ENCODE measurements at regions not wholly inside any gene's neighbourhood (a gene's known extent, or its start where the extent isn't known, plus 50 kb on each side); places are given as distances from the start of the nearest gene placed in this dataset.
A peak's percentile ranks its signal among the peaks of the same experiment; 100 is the strongest.

- H3K4me3 ChIP-seq = no peak overlapping the region
- no peaks in the 10 kb centered on the region for H3K36me3 ChIP-seq
- peaks cover 8 to 50% (median 34%) of the 10 kb centered on the region in 4 donors for H3K4me1 ChIP-seq
- TF ChIP-seq CTCF (IDR thresholded peaks at IDR 0.05) = no peak
- no peak for TF ChIP-seq EP300 (IDR thresholded peaks at IDR 0.05)
- TF ChIP-seq POLR2A (IDR thresholded peaks at IDR 0.05) = no peak
- H3K27ac ChIP-seq = peak overlapping the region in 3 of 4 donors; percentile 42 to 92 (median 85)
- 81 to 89% methylated on average over 2 of the region's 2 CpGs for WGBS, 2 donors
- H3K9me3 ChIP-seq = no peaks in the 10 kb centered on the region
- no peak for DNase-seq (ENCODE audit: low spot score in 2 of 2)
- H3K27me3 ChIP-seq = no peaks in the 10 kb centered on the region
Observed at GRCh38 chr7:94304878-94305277, 89.8 kb upstream of the COL1A2 start.

- H3K27ac ChIP-seq = no peak overlapping the region
- DNase-seq (ENCODE audit: low spot score in 2 of 2) = no peak
- no peaks in the 10 kb centered on the region for H3K9me3 ChIP-seq
- H3K4me3 ChIP-seq = no peak overlapping the region
- WGBS, 2 donors = 42 to 47% methylated on average over 3 of the region's 3 CpGs
- H3K36me3 ChIP-seq = no peaks in the 10 kb centered on the region
- no peak for TF ChIP-seq POLR2A (IDR thresholded peaks at IDR 0.05)
- no peak for TF ChIP-seq CTCF (IDR thresholded peaks at IDR 0.05)
- TF ChIP-seq EP300 (IDR thresholded peaks at IDR 0.05) = no peak
- no peaks in the 10 kb centered on the region for H3K27me3 ChIP-seq
- peaks cover 8 to 41% (median 24%) of the 10 kb centered on the region in 4 donors for H3K4me1 ChIP-seq
Observed at GRCh38 chr7:94305836-94306235, 88.9 kb upstream of the COL1A2 start.

GRCh38 chr7:94307399-94308048 is 87.2 kb upstream of the COL1A2 start:
- WGBS, 2 donors = 89 to 90% methylated on average over 4 of the region's 4 CpGs
- no peaks in the 10 kb centered on the region for H3K27me3 ChIP-seq
- TF ChIP-seq CTCF (IDR thresholded peaks at IDR 0.05) (no peak), EP300 (IDR thresholded peaks at IDR 0.05) (no peak), POLR2A (IDR thresholded peaks at IDR 0.05) (no peak)
- no peak for DNase-seq (ENCODE audit: low spot score in 2 of 2)
- H3K4me1 ChIP-seq = peaks cover 4 to 26% (median 10%) of the 10 kb centered on the region in 4 donors
- H3K4me3 ChIP-seq = no peak overlapping the region
- no peaks in the 10 kb centered on the region for H3K36me3 ChIP-seq
- H3K27ac ChIP-seq = no peak overlapping the region
- no peaks in the 10 kb centered on the region for H3K9me3 ChIP-seq

- Histone ChIP-seq H3K9me3 (no peaks in the 10 kb centered on the region), H3K27ac (no peak overlapping the region), H3K36me3 (no peaks in the 10 kb centered on the region), H3K4me1 (peaks cover 0 to 21% (median 6%) of the 10 kb centered on the region in 4 donors), H3K27me3 (no peaks in the 10 kb centered on the region), H3K4me3 (no peak overlapping the region)
- DNase-seq (ENCODE audit: low spot score in 2 of 2) = no peak
- 79 to 82% methylated on average over 6 of the region's 6 CpGs for WGBS, 2 donors
- TF ChIP-seq POLR2A (IDR thresholded peaks at IDR 0.05) (no peak), CTCF (IDR thresholded peaks at IDR 0.05) (no peak), EP300 (IDR thresholded peaks at IDR 0.05) (no peak)
Observed at GRCh38 chr7:94311515-94311914, 83.2 kb upstream of the COL1A2 start.

- WGBS, 2 donors = 49 to 54% methylated on average over 2 of the region's 2 CpGs
- Histone ChIP-seq H3K27me3 (no peaks in the 10 kb centered on the region), H3K4me3 (no peak overlapping the region), H3K36me3 (no peaks in the 10 kb centered on the region), H3K9me3 (no peaks in the 10 kb centered on the region), H3K4me1 (peaks cover 0 to 21% (median 6%) of the 10 kb centered on the region in 4 donors), H3K27ac (peak overlapping the region in 2 of 4 donors; percentile 56 to 66)
- TF ChIP-seq POLR2A (IDR thresholded peaks at IDR 0.05) (no peak), CTCF (IDR thresholded peaks at IDR 0.05) (no peak), EP300 (IDR thresholded peaks at IDR 0.05) (no peak)
- DNase-seq (ENCODE audit: low spot score in 2 of 2) = no peak
Observed at GRCh38 chr7:94313926-94314325, 80.8 kb upstream of the COL1A2 start.

Measured in tibial nerve (tissue), 4 donors.